HepG2 (cell line): ENCODE measurements at regions not wholly inside any gene's neighbourhood (a gene's known extent, or its start where the extent isn't known, plus 50 kb on each side); places are given as distances from the start of the nearest gene placed in this dataset.

ENCODE experiments used
- ATAC-seq: fragments of 200-7000 bp; cut with Tn5 transposase; 3 replicates; pipeline ENCODE4 v1.9.1; 2020; ENCODE audit warnings: mild to moderate bottlenecking, moderate library complexity
- BruUV-seq: library from RNA; stranded (reverse); fragments of 400-500 nt; replicated peaks from 2 replicates; lab custom pipeline; 2021; lab: Mats Ljungman, UMichigan
- CTCF ChIA-PET: fragments of 300-600 bp; formaldehyde crosslinking; extraction: SDS; loops from one replicate; lab custom pipeline; 2021; ENCODE audit warnings: low total read pairs, inconsistent platforms, low intra/inter-chr PET ratio; lab: Yijun Ruan, JAX
- POLR2A ChIA-PET: fragments of 350-600 bp; sonication (Branson Sonifier 250); formaldehyde crosslinking; loops from one replicate; lab custom pipeline; 2020; ENCODE audit warnings: antibody characterized with exemption, inconsistent platforms; lab: Yijun Ruan, JAX
- DNase-seq: peaks from one replicate; pipeline ENCODE4 v3.0.0-alpha.2; 2015; ENCODE audit warnings: low spot score
- FAIRE-seq: peaks from 3 replicates; lab custom pipeline; 2011; peaks lifted over from hg19 to GRCh38; lab: Jason Lieb, UNC
- H2AFZ ChIP-seq: one replicate; pipeline ENCODE4 v1.6.1; 2011; ENCODE audit warnings: low read length, inconsistent platforms
- H3K27ac ChIP-seq: fragments of 300-600 bp; 3 replicates; pipeline ENCODE4 v1.8.0; 2011; ENCODE audit warnings: mixed run types, mild to moderate bottlenecking, mixed read lengths, low read length, inconsistent platforms; ENCODE audit not compliant: insufficient read depth; ENCODE audit errors: extremely low read length
- H3K27me3 ChIP-seq, 2 experiments: fragments of 200-600 bp in 1 of 2; 2 replicates in 1 of 2; 3 replicates in 1 of 2; pipeline versions ENCODE4 v1.6.0 to v1.8.0; 2011; ENCODE audit warnings: low read length in 2 of 2, mild to moderate bottlenecking in 2 of 2, moderate library complexity in 2 of 2, inconsistent platforms in 1 of 2; ENCODE audit not compliant: insufficient read depth in 2 of 2, control insufficient read depth in 1 of 2
- H3K36me3 ChIP-seq, 2 experiments: fragments of 200-600 bp in 1 of 2; replicated peaks in 1 of 2; 2 replicates in 1 of 2; 3 replicates in 1 of 2; pipeline versions ENCODE4 v1.5.1 to v1.8.0; 2011; ENCODE audit warnings: low read length in 2 of 2, inconsistent platforms in 1 of 2; ENCODE audit not compliant: insufficient read depth in 2 of 2, control insufficient read depth in 1 of 2
- H3K4me1 ChIP-seq: 2 replicates; pipeline ENCODE4 v1.5.1; 2012; ENCODE audit warnings: low read length, inconsistent platforms; ENCODE audit not compliant: insufficient read depth
- H3K4me2 ChIP-seq: 2 replicates; pipeline ENCODE4 v1.6.0; 2011; ENCODE audit warnings: low read depth, low read length, inconsistent platforms
- H3K4me3 ChIP-seq, 3 experiments: fragments of 200-600 bp in 1 of 3; sonication (generic), shearing (Covaris generic) in 1 of 3; replicated peaks in 1 of 3; 2 replicates each; pipeline ENCODE4 v1.5.1; 2011 to 2016; ENCODE audit warnings: low read length in 3 of 3, inconsistent platforms in 2 of 3, low read depth in 2 of 3, mild to moderate bottlenecking in 2 of 3, control low read depth in 1 of 3, mixed read lengths in 1 of 3; ENCODE audit not compliant: insufficient read depth in 1 of 3
- H3K79me2 ChIP-seq: one replicate; pipeline ENCODE4 v1.6.1; 2011; ENCODE audit warnings: low read length, inconsistent platforms; ENCODE audit not compliant: insufficient read depth
- H3K9ac ChIP-seq: 2 replicates; pipeline ENCODE4 v1.6.0; 2011; ENCODE audit warnings: mild to moderate bottlenecking, low read depth, low read length, inconsistent platforms; ENCODE audit not compliant: insufficient read depth
- H3K9me3 ChIP-seq: 2 replicates; pipeline ENCODE4 v1.5.1; 2012; ENCODE audit warnings: mild to moderate bottlenecking, low read length
- H4K20me1 ChIP-seq: 2 replicates; pipeline ENCODE4 v1.6.0; 2011; ENCODE audit warnings: inconsistent platforms, mild to moderate bottlenecking, low read length, moderate library complexity; ENCODE audit not compliant: insufficient read depth
- HNRNPK ChIP-seq: fragments of 200-400 bp; formaldehyde crosslinking; IDR thresholded peaks from 2 replicates; pipeline ENCODE4 v1.6.1; 2018; ENCODE audit warnings: low read length, low read depth, moderate library complexity, mild to moderate bottlenecking; ENCODE audit not compliant: poor library complexity, severe bottlenecking
- JDP2 ChIP-seq: sonication (generic); formaldehyde crosslinking; IDR thresholded peaks from 2 replicates; pipeline ENCODE4 v1.8.1; 2022; ENCODE audit warnings: missing genetic modification reagents, borderline replicate concordance
- MTF1 ChIP-seq: sonication (generic); formaldehyde crosslinking; IDR thresholded peaks from 2 replicates; pipeline ENCODE4 v1.5.0; 2020; ENCODE audit warnings: missing genetic modification reagents
- PHF21A ChIP-seq: sonication (generic); formaldehyde crosslinking; IDR thresholded peaks from 2 replicates; pipeline ENCODE4 v1.5.0; 2020; ENCODE audit warnings: mild to moderate bottlenecking, missing genetic modification reagents
- ZUFSP ChIP-seq: sonication (generic); formaldehyde crosslinking; IDR thresholded peaks from 2 replicates; pipeline ENCODE4 v1.9.0; 2021; ENCODE audit warnings: missing genetic modification reagents, mild to moderate bottlenecking, borderline replicate concordance
- WGBS: methylation state at CpG from one replicate; pipeline ENCODE4 v1.1.6; 2017; ENCODE audit warnings: low lambda C conversion rate; 5-methylcytosine and 5-hydroxymethylcytosine counted together
- in situ Hi-C: cut with HindIII; loops from 2 replicates; pipeline ENCODE4 v1.10.0; 2017; ENCODE audit warnings: low pct_unique_long_range_greater_than_20kb; ENCODE audit not compliant: extremely low pct_ligation_motif_present
- intact Hi-C: fragments of 100-400 bp; cut with micrococcal nuclease; formaldehyde crosslinking; loops from one replicate; pipeline ENCODE4 v1.10.0; 2022; ENCODE audit not compliant: unreplicated experiment
- TF ChIP-seq, protein P1 (sequence below): sonication (generic); formaldehyde crosslinking; IDR thresholded peaks from 2 replicates; pipeline ENCODE4 v1.5.0; 2020; ENCODE audit warnings: mild to moderate bottlenecking, missing genetic modification reagents
- TF ChIP-seq, protein P2 (sequence below): sonication (generic); formaldehyde crosslinking; IDR thresholded peaks from 2 replicates; pipeline ENCODE4 v1.4.0; 2020; ENCODE audit warnings: mild to moderate bottlenecking, missing genetic modification reagents
- TF ChIP-seq, protein P3 (sequence below): sonication (generic); formaldehyde crosslinking; IDR thresholded peaks from 2 replicates; pipeline ENCODE4 v1.8.0; 2022; ENCODE audit warnings: mild to moderate bottlenecking, missing genetic modification reagents, borderline replicate concordance
- TF ChIP-seq, protein P4 (sequence below): sonication (generic); formaldehyde crosslinking; IDR thresholded peaks from 2 replicates; pipeline ENCODE4 v1.8.1; 2022; ENCODE audit warnings: mild to moderate bottlenecking, missing genetic modification reagents

DNA sequence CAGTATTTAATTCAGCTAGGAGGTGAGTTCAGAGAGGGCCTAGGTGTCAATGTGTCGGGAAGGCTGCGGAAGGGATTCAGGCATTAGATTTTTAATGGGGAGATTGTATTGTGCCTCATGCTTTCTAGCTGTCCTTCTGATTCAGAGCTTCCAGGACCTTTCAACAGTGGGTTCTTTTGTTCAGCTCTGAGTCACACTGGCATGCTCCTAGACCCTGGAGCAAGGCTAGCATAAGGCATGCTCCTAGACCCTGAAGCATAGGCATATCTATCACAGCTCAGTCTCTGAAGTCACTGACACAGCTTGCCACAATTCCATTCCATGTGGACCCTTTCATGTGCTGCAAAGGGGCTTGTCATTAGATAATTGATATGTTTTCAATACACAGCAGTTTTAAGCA lies 396.9 kb downstream of the RAB38 start (continued):
- TF ChIP-seq, protein P1, sequence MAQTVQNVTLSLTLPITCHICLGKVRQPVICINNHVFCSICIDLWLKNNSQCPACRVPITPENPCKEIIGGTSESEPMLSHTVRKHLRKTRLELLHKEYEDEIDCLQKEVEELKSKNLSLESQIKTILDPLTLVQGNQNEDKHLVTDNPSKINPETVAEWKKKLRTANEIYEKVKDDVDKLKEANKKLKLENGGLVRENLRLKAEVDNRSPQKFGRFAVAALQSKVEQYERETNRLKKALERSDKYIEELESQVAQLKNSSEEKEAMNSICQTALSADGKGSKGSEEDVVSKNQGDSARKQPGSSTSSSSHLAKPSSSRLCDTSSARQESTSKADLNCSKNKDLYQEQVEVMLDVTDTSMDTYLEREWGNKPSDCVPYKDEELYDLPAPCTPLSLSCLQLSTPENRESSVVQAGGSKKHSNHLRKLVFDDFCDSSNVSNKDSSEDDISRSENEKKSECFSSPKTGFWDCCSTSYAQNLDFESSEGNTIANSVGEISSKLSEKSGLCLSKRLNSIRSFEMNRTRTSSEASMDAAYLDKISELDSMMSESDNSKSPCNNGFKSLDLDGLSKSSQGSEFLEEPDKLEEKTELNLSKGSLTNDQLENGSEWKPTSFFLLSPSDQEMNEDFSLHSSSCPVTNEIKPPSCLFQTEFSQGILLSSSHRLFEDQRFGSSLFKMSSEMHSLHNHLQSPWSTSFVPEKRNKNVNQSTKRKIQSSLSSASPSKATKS: no peak
- TF ChIP-seq, protein P2, sequence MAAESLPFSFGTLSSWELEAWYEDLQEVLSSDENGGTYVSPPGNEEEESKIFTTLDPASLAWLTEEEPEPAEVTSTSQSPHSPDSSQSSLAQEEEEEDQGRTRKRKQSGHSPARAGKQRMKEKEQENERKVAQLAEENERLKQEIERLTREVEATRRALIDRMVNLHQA: no peak
- TF ChIP-seq, protein P3, sequence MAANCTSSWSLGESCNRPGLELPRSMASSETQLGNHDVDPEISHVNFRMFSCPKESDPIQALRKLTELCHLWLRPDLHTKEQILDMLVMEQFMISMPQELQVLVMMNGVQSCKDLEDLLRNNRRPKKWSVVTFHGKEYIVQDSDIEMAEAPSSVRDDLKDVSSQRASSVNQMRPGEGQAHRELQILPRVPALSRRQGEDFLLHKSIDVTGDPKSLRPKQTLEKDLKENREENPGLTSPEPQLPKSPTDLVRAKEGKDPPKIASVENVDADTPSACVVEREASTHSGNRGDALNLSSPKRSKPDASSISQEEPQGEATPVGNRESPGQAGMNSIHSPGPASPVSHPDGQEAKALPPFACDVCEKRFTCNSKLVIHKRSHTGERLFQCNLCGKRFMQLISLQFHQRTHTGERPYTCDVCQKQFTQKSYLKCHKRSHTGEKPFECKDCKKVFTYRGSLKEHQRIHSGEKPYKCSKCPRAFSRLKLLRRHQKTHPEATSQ (CRISPR knock-in tag): no peak
- TF ChIP-seq JDP2 (CRISPR knock-in tag): no peak
- TF ChIP-seq, protein P4, sequence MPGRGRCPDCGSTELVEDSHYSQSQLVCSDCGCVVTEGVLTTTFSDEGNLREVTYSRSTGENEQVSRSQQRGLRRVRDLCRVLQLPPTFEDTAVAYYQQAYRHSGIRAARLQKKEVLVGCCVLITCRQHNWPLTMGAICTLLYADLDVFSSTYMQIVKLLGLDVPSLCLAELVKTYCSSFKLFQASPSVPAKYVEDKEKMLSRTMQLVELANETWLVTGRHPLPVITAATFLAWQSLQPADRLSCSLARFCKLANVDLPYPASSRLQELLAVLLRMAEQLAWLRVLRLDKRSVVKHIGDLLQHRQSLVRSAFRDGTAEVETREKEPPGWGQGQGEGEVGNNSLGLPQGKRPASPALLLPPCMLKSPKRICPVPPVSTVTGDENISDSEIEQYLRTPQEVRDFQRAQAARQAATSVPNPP (CRISPR knock-in tag): no peak

DNA sequence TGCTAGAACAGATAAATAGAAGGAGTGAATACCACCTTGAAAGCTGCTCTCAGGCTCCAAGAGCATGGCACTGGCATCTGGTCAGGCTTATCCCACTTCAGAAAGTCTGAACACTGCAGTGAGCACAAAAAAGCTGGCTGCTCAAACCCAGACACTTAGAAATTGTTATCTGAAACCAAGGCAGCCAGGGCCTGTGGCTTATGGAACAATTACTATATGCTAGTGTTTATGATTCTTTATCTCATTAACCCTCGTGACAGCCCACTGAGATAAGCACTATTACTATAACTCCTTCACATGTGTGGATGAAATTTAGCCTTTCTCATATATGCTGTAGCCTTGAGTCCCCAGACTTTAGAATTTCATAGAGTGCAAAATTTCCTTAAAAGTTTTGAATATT lies 400.2 kb downstream of the RAB38 start:
- H3K9me3 ChIP-seq: no peaks in the 10 kb centered on the region
- ATAC-seq (no peak), FAIRE-seq (no peak), DNase-seq (no peak)
- in situ Hi-C loops: no loop called here
- TF ChIP-seq MTF1 (CRISPR knock-in tag): no peak
- TF ChIP-seq PHF21A (CRISPR knock-in tag): no peak
- no peak for TF ChIP-seq HNRNPK
- TF ChIP-seq ZUFSP (CRISPR knock-in tag): no peak
- H3K79me2 ChIP-seq: no peaks in the 10 kb centered on the region
- H3K4me1 ChIP-seq: no peaks in the 10 kb centered on the region
- POLR2A ChIA-PET: no interaction called here
- WGBS: 0% methylated on average over 1 of the region's 1 CpG
- H3K36me3 ChIP-seq: no peaks in the 10 kb centered on the region
- H3K4me3 ChIP-seq: no peak overlapping the region
- BruUV-seq: no TSS peak
- no peak overlapping the region for H3K4me2 ChIP-seq
- no peak overlapping the region for H3K27ac ChIP-seq
- intact Hi-C loops: no loop called here
- H3K9ac ChIP-seq: no peak overlapping the region
- no peaks in the 10 kb centered on the region for H4K20me1 ChIP-seq
- no peak overlapping the region for H2AFZ ChIP-seq
- CTCF ChIA-PET: no interaction called here
- no peaks in the 10 kb centered on the region for H3K27me3 ChIP-seq
